ENCODE measurements at regions not wholly inside any gene's neighbourhood (a gene's known extent, or its start where the extent isn't known, plus 50 kb on each side); places are given as distances from the start of the nearest gene placed in this dataset.

DNA sequence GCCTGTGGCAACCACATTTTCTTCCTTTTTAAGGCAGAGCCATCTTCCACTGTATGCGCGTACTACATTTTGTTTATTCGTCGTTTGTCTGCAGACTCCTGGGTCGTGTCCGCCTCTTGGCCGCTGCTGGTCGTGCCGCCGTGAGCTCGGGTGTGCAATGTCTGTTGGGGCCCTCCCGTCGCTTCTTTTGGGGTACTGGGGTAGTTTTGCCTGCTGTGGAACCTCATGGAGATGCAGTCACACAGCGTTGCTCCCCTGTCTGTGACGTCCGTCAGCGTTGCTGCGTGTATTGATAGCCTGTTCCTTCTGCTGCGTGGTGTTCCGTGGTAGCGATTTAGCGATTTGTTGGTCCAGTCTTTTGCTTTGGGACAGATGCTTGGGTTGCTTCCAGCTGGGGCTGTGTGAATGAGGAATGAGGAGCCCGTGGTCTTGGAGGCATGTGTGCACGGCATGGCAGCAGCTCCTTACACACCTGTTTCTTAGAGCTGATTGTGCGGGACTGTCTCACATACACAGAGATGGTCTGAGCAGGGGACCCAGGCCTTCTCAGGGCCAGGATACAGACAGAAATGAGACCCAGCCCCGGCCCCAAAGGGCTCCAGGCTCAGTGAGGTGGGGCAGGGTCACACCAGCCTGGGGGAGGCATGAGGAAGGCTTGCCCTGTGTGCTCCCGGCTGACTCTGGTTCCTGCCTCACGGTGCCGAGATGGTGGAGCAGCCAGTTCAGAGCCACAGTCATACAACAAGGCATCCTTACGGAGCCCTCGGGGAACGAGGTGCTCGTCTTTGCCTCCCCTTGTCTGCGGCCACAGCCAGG, 78.4 kb upstream of the GSE1 start:
- intact Hi-C loops (cut with micrococcal nuclease) = no loop called here
- DNase-seq (no peak), ATAC-seq (no peak)
- Histone ChIP-seq H3K27me3 (ENCODE audit: control insufficient read depth, insufficient read depth, low read length) (no peaks in the 10 kb centered on the region), H3K36me3 (ENCODE audit: control insufficient read depth, insufficient read depth, low read length) (no peaks in the 10 kb centered on the region), H3K4me1 (ENCODE audit: control insufficient read depth, insufficient read depth, low read length) (peaks cover 23% of the 10 kb centered on the region), H3K4me3 (ENCODE audit: low read length) (no peak overlapping the region), H3K27ac (ENCODE audit: low read length) (no peak overlapping the region), H3K9me3 (ENCODE audit: control insufficient read depth, insufficient read depth, low read length) (peaks cover 7% of the 10 kb centered on the region)
- no peak overlapping the region for H3K4me3 Mint-ChIP-seq
- H3K9me3 Mint-ChIP-seq = no peaks in the 10 kb centered on the region
- H3K27me3 Mint-ChIP-seq (ENCODE audit: low read depth in 2 of 2) = peaks cover 0 to 7% of the 10 kb centered on the region in 2 donors
- peaks cover 16% of the 10 kb centered on the region in 2 donors for H3K4me1 Mint-ChIP-seq
- no peak overlapping the region for H3K27ac Mint-ChIP-seq
- TF ChIP-seq, protein P1, sequence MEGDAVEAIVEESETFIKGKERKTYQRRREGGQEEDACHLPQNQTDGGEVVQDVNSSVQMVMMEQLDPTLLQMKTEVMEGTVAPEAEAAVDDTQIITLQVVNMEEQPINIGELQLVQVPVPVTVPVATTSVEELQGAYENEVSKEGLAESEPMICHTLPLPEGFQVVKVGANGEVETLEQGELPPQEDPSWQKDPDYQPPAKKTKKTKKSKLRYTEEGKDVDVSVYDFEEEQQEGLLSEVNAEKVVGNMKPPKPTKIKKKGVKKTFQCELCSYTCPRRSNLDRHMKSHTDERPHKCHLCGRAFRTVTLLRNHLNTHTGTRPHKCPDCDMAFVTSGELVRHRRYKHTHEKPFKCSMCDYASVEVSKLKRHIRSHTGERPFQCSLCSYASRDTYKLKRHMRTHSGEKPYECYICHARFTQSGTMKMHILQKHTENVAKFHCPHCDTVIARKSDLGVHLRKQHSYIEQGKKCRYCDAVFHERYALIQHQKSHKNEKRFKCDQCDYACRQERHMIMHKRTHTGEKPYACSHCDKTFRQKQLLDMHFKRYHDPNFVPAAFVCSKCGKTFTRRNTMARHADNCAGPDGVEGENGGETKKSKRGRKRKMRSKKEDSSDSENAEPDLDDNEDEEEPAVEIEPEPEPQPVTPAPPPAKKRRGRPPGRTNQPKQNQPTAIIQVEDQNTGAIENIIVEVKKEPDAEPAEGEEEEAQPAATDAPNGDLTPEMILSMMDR (IDR thresholded peaks at IDR 0.05) = no peak
- no peaks in the 10 kb centered on the region for H3K36me3 Mint-ChIP-seq
- WGBS (ENCODE audit: insufficient coverage) = 93% methylated on average over 34 of the region's 34 CpGs

DNA sequence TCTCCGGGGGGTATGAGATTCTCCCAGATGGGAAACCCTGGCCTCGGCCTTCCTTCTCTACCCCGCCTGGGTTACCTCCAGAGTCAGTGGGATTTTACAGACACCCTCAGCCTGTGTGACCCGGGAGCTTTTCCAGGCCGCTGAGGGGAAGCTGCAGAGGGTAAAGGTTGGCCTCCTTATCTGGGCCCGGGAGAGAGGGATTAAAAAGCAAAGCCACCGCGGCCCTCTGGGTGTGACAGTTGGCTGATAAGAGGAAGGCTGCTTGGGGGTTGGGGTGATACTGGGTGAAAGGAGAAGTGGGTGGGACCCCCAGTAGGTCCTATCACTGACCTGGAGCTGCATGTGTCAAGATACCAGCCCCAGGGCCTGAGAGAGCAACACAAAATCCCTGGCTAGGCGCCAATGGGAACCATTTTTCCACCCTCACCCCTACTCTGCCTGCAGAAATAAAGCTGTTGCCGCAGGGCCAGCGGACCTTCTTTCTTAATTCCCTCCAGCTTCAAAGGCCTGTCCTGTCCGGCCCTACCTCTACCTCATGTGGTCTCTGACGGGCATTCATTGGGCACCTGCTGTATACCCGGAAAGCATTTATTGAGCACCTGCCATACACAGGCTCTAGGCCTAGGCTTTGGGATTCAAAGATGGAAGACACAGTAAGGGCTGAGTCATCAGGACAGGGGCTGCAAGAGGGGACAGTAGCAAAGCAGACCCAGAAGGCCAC, 77.6 kb upstream of the GSE1 start:
- no peak for DNase-seq
- Histone ChIP-seq H3K36me3 (ENCODE audit: control insufficient read depth, insufficient read depth, low read length) (no peaks in the 10 kb centered on the region), H3K27ac (ENCODE audit: low read length) (no peak overlapping the region), H3K4me3 (ENCODE audit: low read length) (no peak overlapping the region), H3K27me3 (ENCODE audit: control insufficient read depth, insufficient read depth, low read length) (no peaks in the 10 kb centered on the region), H3K9me3 (ENCODE audit: control insufficient read depth, insufficient read depth, low read length) (peaks cover 13% of the 10 kb centered on the region), H3K4me1 (ENCODE audit: control insufficient read depth, insufficient read depth, low read length) (peaks cover 23% of the 10 kb centered on the region)
- peaks cover 0 to 7% of the 10 kb centered on the region in 2 donors for H3K27me3 Mint-ChIP-seq (ENCODE audit: low read depth in 2 of 2)
- no peaks in the 10 kb centered on the region for H3K9me3 Mint-ChIP-seq
- intact Hi-C loops (cut with micrococcal nuclease) = loop anchor here (2.0 kb wide), 1 partner anchor 17 kb away; no protein-coding TSS in a partner anchor
- peaks cover 16% of the 10 kb centered on the region in 2 donors for H3K4me1 Mint-ChIP-seq
- H3K4me3 Mint-ChIP-seq = no peak overlapping the region
- H3K36me3 Mint-ChIP-seq = no peaks in the 10 kb centered on the region
- ATAC-seq = no peak
- TF ChIP-seq, protein P1 (IDR thresholded peaks at IDR 0.05) = no peak
- H3K27ac Mint-ChIP-seq = peak overlapping the region in 1 of 2 donors; percentile 29
- WGBS (ENCODE audit: insufficient coverage) = 69% methylated on average over 14 of the region's 14 CpGs

- peak in 2 of 3 donors; percentile 36 to 37 for ATAC-seq
- Histone ChIP-seq H3K9me3 (ENCODE audit: control insufficient read depth, insufficient read depth, low read length) (peaks cover 13% of the 10 kb centered on the region), H3K27ac (ENCODE audit: low read length) (no peak overlapping the region), H3K4me1 (ENCODE audit: control insufficient read depth, insufficient read depth, low read length) (peaks cover 23% of the 10 kb centered on the region), H3K4me3 (ENCODE audit: low read length) (no peak overlapping the region), H3K36me3 (ENCODE audit: control insufficient read depth, insufficient read depth, low read length) (no peaks in the 10 kb centered on the region), H3K27me3 (ENCODE audit: control insufficient read depth, insufficient read depth, low read length) (no peaks in the 10 kb centered on the region)
- Mint-ChIP-seq H3K4me3 (no peak overlapping the region), H3K4me1 (peaks cover 16% of the 10 kb centered on the region in 2 donors), H3K9me3 (no peaks in the 10 kb centered on the region), H3K36me3 (no peaks in the 10 kb centered on the region), H3K27ac (peak overlapping the region in 1 of 2 donors; percentile 29), H3K27me3 (ENCODE audit: low read depth in 2 of 2) (peaks cover 0 to 4% of the 10 kb centered on the region in 2 donors)
- intact Hi-C loops (cut with micrococcal nuclease) = loop anchor here (2.0 kb wide), 1 partner anchor 17 kb away; no protein-coding TSS in a partner anchor
- 22% methylated on average over 6 of the region's 6 CpGs for whole genome bisulfite sequencing (ENCODE audit: insufficient coverage)
- TF ChIP-seq, protein P1 (IDR thresholded peaks at IDR 0.05) = no peak
- DNase-seq = no peak
These were observed 77.1 kb upstream of the GSE1 start for GRCh38 chr16:85536073-85536410.
